Upper lobe of left lung (tissue), 4 donors: ENCODE measurements at regions not wholly inside any gene's neighbourhood (a gene's known extent, or its start where the extent isn't known, plus 50 kb on each side); places are given as distances from the start of the nearest gene placed in this dataset.

ENCODE experiments used
- EP300 ChIP-seq, 4 donors: sonication (generic); formaldehyde crosslinking; IDR thresholded peaks; one replicate each; pipeline ENCODE4 v1.5.1; 2017; ENCODE audit warnings: antibody characterized with exemption in 4 of 4, control low read depth in 2 of 4
- POLR2A ChIP-seq, 4 donors: fragments of 450-650 bp; IDR thresholded peaks; one replicate each; pipeline ENCODE4 v1.5.1; 2016 to 2017; ENCODE audit warnings: antibody characterized with exemption in 4 of 4, mild to moderate bottlenecking in 2 of 4
- POLR2AphosphoS5 ChIP-seq, 2 donors: sonication (generic); formaldehyde crosslinking; IDR thresholded peaks; one replicate each; pipeline ENCODE4 v1.5.1; 2017; ENCODE audit warnings: antibody characterized with exemption in 2 of 2
- TF ChIP-seq, protein P1 (sequence below), 6 experiments: fragments of 450-650 bp in 4 of 6; fragments of 200-600 bp in 2 of 6; sonication (generic) in 2 of 6; IDR thresholded peaks; one replicate each; pipeline ENCODE4 v1.5.1; 2016 to 2019; ENCODE audit warnings: antibody characterized with exemption in 6 of 6

DNA sequence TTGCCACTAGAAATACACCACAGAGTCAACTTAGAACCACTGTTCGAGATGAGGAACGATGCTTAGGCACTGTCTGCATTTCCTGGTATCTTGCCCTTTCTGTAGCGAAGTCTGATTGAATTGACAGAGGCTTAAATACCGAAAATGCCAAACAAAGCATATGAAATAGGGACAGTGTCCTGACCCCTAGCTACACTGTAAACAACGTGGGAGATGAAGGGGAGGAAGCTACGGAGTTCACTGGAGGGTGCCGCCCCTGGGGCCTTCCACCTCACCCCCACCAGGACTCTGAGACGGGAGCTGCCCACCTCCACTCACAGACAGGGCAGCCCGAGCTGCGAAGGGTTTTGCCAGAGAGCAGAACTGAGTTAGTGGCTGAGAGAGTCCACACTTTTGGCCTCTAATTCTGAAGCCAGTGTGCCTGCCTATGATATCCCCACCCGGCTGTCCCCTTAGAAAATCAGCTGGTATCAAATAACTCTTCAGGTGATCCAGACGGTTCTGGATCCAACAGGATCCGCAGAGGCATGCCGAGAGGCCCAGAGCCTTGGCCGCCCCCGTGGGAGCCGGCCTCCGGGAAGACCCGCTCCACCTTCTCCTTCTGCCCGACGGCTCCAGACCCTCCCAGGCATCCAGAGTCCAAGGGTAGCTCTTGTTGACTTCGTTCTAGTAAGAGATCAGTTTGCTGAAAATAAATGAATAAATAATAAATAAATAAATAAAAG is 230.7 kb upstream of the DIO3 start:
- no peak for TF ChIP-seq POLR2AphosphoS5 (IDR thresholded peaks at IDR 0.05)
- TF ChIP-seq EP300 (IDR thresholded peaks at IDR 0.05) = no peak
- TF ChIP-seq, protein P1, sequence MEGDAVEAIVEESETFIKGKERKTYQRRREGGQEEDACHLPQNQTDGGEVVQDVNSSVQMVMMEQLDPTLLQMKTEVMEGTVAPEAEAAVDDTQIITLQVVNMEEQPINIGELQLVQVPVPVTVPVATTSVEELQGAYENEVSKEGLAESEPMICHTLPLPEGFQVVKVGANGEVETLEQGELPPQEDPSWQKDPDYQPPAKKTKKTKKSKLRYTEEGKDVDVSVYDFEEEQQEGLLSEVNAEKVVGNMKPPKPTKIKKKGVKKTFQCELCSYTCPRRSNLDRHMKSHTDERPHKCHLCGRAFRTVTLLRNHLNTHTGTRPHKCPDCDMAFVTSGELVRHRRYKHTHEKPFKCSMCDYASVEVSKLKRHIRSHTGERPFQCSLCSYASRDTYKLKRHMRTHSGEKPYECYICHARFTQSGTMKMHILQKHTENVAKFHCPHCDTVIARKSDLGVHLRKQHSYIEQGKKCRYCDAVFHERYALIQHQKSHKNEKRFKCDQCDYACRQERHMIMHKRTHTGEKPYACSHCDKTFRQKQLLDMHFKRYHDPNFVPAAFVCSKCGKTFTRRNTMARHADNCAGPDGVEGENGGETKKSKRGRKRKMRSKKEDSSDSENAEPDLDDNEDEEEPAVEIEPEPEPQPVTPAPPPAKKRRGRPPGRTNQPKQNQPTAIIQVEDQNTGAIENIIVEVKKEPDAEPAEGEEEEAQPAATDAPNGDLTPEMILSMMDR (IDR thresholded peaks at IDR 0.05) = no peak
- TF ChIP-seq POLR2A (IDR thresholded peaks at IDR 0.05) = no peak
